ENCODE measurements at regions not wholly inside any gene's neighbourhood (a gene's known extent, or its start where the extent isn't known, plus 50 kb on each side); places are given as distances from the start of the nearest gene placed in this dataset.
A peak's percentile ranks its signal among the peaks of the same experiment; 100 is the strongest.

- CTCF ChIA-PET = no interaction called here
- POLR2A ChIA-PET = no interaction called here
- H3K4me3 ChIP-seq (ENCODE audit: low read depth, low read length) = no peak overlapping the region
- no peak for TF ChIP-seq CTCF (IDR thresholded peaks at IDR 0.05; ENCODE audit: insufficient read depth, low read length, missing control alignments)
- peak; percentile 38 for DNase-seq (ENCODE audit: low read depth, low spot score)
Measured at GRCh38 chr9:81035171-81035570, 654.2 kb downstream of the TLE1 start.

GRCh38 chr9:81032831-81033230 is 656.5 kb downstream of the TLE1 start:
- no peak for TF ChIP-seq CTCF (IDR thresholded peaks at IDR 0.05; ENCODE audit: insufficient read depth, low read length, missing control alignments)
- ChIA-PET POLR2A (no interaction called here), CTCF (no interaction called here)
- H3K4me3 ChIP-seq (ENCODE audit: low read depth, low read length) = no peak overlapping the region
- DNase-seq (ENCODE audit: low read depth, low spot score) = no peak

- peak; percentile 58 for DNase-seq (ENCODE audit: low read depth, low spot score)
- ChIA-PET CTCF (no interaction called here), POLR2A (no interaction called here)
- H3K4me3 ChIP-seq (ENCODE audit: low read depth, low read length) = no peak overlapping the region
- no peak for TF ChIP-seq CTCF (IDR thresholded peaks at IDR 0.05; ENCODE audit: insufficient read depth, low read length, missing control alignments)
Measured at GRCh38 chr9:81032030-81032572, 657.2 kb downstream of the TLE1 start.

GRCh38 chr9:81031422-81032029 is 657.8 kb downstream of the TLE1 start:
- H3K4me3 ChIP-seq (ENCODE audit: low read depth, low read length) = no peak overlapping the region
- no peak for TF ChIP-seq CTCF (IDR thresholded peaks at IDR 0.05; ENCODE audit: insufficient read depth, low read length, missing control alignments)
- no peak for DNase-seq (ENCODE audit: low read depth, low spot score)
- ChIA-PET POLR2A (interaction anchor here (0.6 kb wide), 1 partner anchor 920 kb away, joined by 3 read pairs; no protein-coding TSS in a partner anchor), CTCF (no interaction called here)

GRCh38 chr9:81030027-81030426 is 659.3 kb downstream of the TLE1 start:
- DNase-seq (ENCODE audit: low read depth, low spot score) = no peak
- POLR2A ChIA-PET = no interaction called here

GRCh38 chr9:81028504-81028903 is 660.8 kb downstream of the TLE1 start:
- DNase-seq (ENCODE audit: low read depth, low spot score) = peak; percentile 76
- ChIA-PET POLR2A (no interaction called here), CTCF (no interaction called here)
- TF ChIP-seq CTCF (IDR thresholded peaks at IDR 0.05; ENCODE audit: insufficient read depth, low read length, missing control alignments) = no peak
- no peak overlapping the region for H3K4me3 ChIP-seq (ENCODE audit: low read depth, low read length)

More at GRCh38 chr9:81030027-81030426, 659.3 kb downstream of the TLE1 start:
- no peak for TF ChIP-seq CTCF (IDR thresholded peaks at IDR 0.05; ENCODE audit: insufficient read depth, low read length, missing control alignments)
- CTCF ChIA-PET = no interaction called here
- H3K4me3 ChIP-seq (ENCODE audit: low read depth, low read length) = no peak overlapping the region
